SK-N-SH (cell line): ENCODE measurements at regions not wholly inside any gene's neighbourhood (a gene's known extent, or its start where the extent isn't known, plus 50 kb on each side); places are given as distances from the start of the nearest gene placed in this dataset.

Experiments
- CTCF ChIA-PET: fragments of 300-600, 350-600 bp; formaldehyde crosslinking; extraction: SDS; loops from one replicate; lab custom pipeline; 2021; lab: Yijun Ruan, JAX
- POLR2A ChIA-PET: fragments of 350-600 bp; sonication (Branson Sonifier 250); formaldehyde crosslinking; extraction: SDS; loops from one replicate; lab custom pipeline; 2020; ENCODE audit warnings: antibody characterized with exemption, inconsistent platforms; lab: Yijun Ruan, JAX
- DNase-seq: peaks from one replicate; pipeline ENCODE4 v3.0.0; 2012
- H2AFZ ChIP-seq: fragments of 200-600 bp; sonication (generic); 2 replicates; pipeline ENCODE4 v1.8.1; 2016; ENCODE audit warnings: antibody characterized with exemption, mild to moderate bottlenecking, low read depth
- H3F3A ChIP-seq: fragments of 200-600 bp; sonication (generic); replicated peaks from 2 replicates; pipeline ENCODE3; 2016; ENCODE audit warnings: antibody characterized with exemption, mild to moderate bottlenecking; ENCODE audit not compliant: insufficient read depth
- H3K27ac ChIP-seq, 2 experiments: fragments of 200-500 bp in 1 of 2; fragments of 200-600 bp in 1 of 2; sonication (Bioruptor generic) in 1 of 2; sonication (generic), shearing (Covaris generic) in 1 of 2; 2 replicates each; pipeline versions ENCODE4 v1.5.1 to v1.6.1; 2014 to 2016; ENCODE audit warnings: low read depth in 2 of 2, inconsistent platforms in 1 of 2, low read length in 1 of 2, mild to moderate bottlenecking in 1 of 2, mixed read lengths in 1 of 2
- H3K27me3 ChIP-seq: fragments of 200-600 bp; sonication (generic), shearing (Covaris generic); 2 replicates; pipeline ENCODE4 v1.6.1; 2016; ENCODE audit warnings: mixed run types; ENCODE audit not compliant: insufficient read depth
- H3K36me3 ChIP-seq, 2 experiments: fragments of 200-500 bp in 1 of 2; fragments of 200-600 bp in 1 of 2; sonication (Bioruptor generic) in 1 of 2; sonication (generic) in 1 of 2; replicated peaks in 1 of 2; 2 replicates each; pipeline versions ENCODE3 to v1.5.1; 2014 to 2016; ENCODE audit warnings: low read length in 1 of 2, mild to moderate bottlenecking in 1 of 2; ENCODE audit not compliant: insufficient read depth in 2 of 2, control insufficient read depth in 1 of 2
- H3K4me1 ChIP-seq, 2 experiments: fragments of 200-500 bp in 1 of 2; fragments of 200-600 bp in 1 of 2; sonication (Bioruptor generic) in 1 of 2; sonication (generic), shearing (Covaris generic) in 1 of 2; 2 replicates each; pipeline versions ENCODE4 v1.5.1 to v1.6.1; 2014 to 2016; ENCODE audit warnings: low read depth in 1 of 2, low read length in 1 of 2, mixed run types in 1 of 2; ENCODE audit not compliant: insufficient read depth in 2 of 2, control insufficient read depth in 1 of 2
- H3K4me2 ChIP-seq: fragments of 200-600 bp; sonication (generic), shearing (Covaris generic); 2 replicates; pipeline ENCODE4 v1.6.1; 2017; ENCODE audit warnings: mixed run types
- H3K4me3 ChIP-seq, 2 experiments: fragments of 200-500 bp in 1 of 2; fragments of 200-600 bp in 1 of 2; sonication (Bioruptor generic) in 1 of 2; sonication (generic), shearing (Covaris generic) in 1 of 2; 2 replicates each; pipeline versions ENCODE4 v1.5.1 to v1.8.1; 2014 to 2016; ENCODE audit warnings: low read depth in 2 of 2, inconsistent platforms in 1 of 2, low read length in 1 of 2, mild to moderate bottlenecking in 1 of 2, mixed read lengths in 1 of 2, moderate library complexity in 1 of 2
- H3K79me2 ChIP-seq: fragments of 200-600 bp; sonication (generic); 2 replicates; pipeline ENCODE4 v1.8.1; 2017; ENCODE audit warnings: mild to moderate bottlenecking; ENCODE audit not compliant: insufficient read depth
- H3K9ac ChIP-seq: fragments of 200-600 bp; sonication (generic); 2 replicates; pipeline ENCODE4 v1.6.1; 2017; ENCODE audit warnings: mixed run types
- H3K9me2 ChIP-seq: fragments of 200-600 bp; sonication (generic); 2 replicates; pipeline ENCODE4 v1.6.1; 2017; ENCODE audit warnings: mixed run types
- H3K9me3 ChIP-seq: fragments of 200-600 bp; sonication (generic); 2 replicates; pipeline ENCODE4 v1.6.1; 2017; ENCODE audit warnings: mixed run types, mild to moderate bottlenecking, moderate library complexity
- H4K20me1 ChIP-seq: fragments of 200-600 bp; sonication (generic); 2 replicates; pipeline ENCODE4 v1.6.1; 2017; ENCODE audit warnings: mild to moderate bottlenecking, mixed run types; ENCODE audit not compliant: insufficient read depth
- CHD2 ChIP-seq: fragments of 150-350 bp; IDR thresholded peaks from 2 replicates; pipeline ENCODE4 v1.6.1; 2018; ENCODE audit warnings: low read length; ENCODE audit not compliant: partially characterized antibody
- EZH2phosphoT487 ChIP-seq: fragments of 200-600 bp; sonication (generic); IDR thresholded peaks from 2 replicates; pipeline ENCODE4 v1.6.1; 2017; ENCODE audit warnings: low read depth, mixed run types, mild to moderate bottlenecking, antibody characterized with exemption, moderate library complexity, borderline replicate concordance
- GABPA ChIP-seq: IDR thresholded peaks from 2 replicates; pipeline ENCODE4 v1.4.0; 2012; ENCODE audit warnings: low read depth, mild to moderate bottlenecking
- GATA2 ChIP-seq: sonication (generic); formaldehyde crosslinking; IDR thresholded peaks from 2 replicates; pipeline ENCODE4 v1.5.0; 2020; ENCODE audit warnings: mild to moderate bottlenecking, missing genetic modification reagents
- JUND ChIP-seq: IDR thresholded peaks from 2 replicates; pipeline ENCODE4 v1.4.0; 2012
- MEF2A ChIP-seq: IDR thresholded peaks from 2 replicates; pipeline ENCODE4 v1.4.0; 2012; ENCODE audit warnings: low read depth, borderline replicate concordance
- NRF1 ChIP-seq: IDR thresholded peaks from 2 replicates; pipeline ENCODE4 v1.6.1; 2012; ENCODE audit warnings: low read depth, mild to moderate bottlenecking, low read length
- RAD21 ChIP-seq: IDR thresholded peaks from 2 replicates; pipeline ENCODE4 v1.6.1; 2012; ENCODE audit warnings: mild to moderate bottlenecking, low read length
- SMC3 ChIP-seq: IDR thresholded peaks from 2 replicates; pipeline ENCODE4 v1.6.1; 2012; ENCODE audit warnings: low read depth, low read length, improper control_type of control experiment
- TCF12 ChIP-seq: IDR thresholded peaks from 2 replicates; pipeline ENCODE4 v1.4.0; 2012
- WGBS: methylation state at CpG from one replicate; pipeline ENCODE4 v1.1.6; 2017; ENCODE audit warnings: low lambda C conversion rate; 5-methylcytosine and 5-hydroxymethylcytosine counted together
- TF ChIP-seq, protein P1 (sequence below): IDR thresholded peaks from 2 replicates; pipeline ENCODE4 v1.6.1; 2012; ENCODE audit warnings: mild to moderate bottlenecking, low read depth, low read length, moderate library complexity
- TF ChIP-seq, protein P2 (sequence below): fragments of 150-350 bp; IDR thresholded peaks from 2 replicates; pipeline ENCODE4 v1.6.1; 2016; ENCODE audit warnings: mild to moderate bottlenecking, low read depth, low read length
- TF ChIP-seq, protein P3 (sequence below): fragments of 200-600 bp; sonication (generic); IDR thresholded peaks from 2 replicates; pipeline ENCODE4 v1.6.1; 2017; ENCODE audit warnings: antibody characterized with exemption, mild to moderate bottlenecking, moderate library complexity

DNA sequence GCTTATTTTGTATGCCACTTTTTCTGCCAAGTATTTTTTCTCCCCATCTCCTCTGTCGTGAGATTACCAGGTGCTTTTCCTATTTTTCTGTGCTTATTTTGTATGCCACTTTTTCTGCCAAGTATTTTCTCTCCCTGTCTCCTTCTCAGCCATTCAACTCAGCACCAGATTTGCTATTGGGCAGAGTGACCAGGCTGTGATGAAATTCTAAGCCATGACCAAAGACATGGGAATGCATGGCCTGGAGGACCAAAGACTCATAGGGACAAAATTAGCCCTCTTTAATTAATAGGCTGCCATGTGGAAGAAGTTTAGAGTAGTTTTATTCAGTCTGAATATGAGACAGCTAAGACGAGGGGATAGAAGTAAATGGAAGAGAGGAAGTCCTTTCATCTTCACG lies 257.4 kb downstream of the SQOR start (continued):
- TF ChIP-seq, protein P1, sequence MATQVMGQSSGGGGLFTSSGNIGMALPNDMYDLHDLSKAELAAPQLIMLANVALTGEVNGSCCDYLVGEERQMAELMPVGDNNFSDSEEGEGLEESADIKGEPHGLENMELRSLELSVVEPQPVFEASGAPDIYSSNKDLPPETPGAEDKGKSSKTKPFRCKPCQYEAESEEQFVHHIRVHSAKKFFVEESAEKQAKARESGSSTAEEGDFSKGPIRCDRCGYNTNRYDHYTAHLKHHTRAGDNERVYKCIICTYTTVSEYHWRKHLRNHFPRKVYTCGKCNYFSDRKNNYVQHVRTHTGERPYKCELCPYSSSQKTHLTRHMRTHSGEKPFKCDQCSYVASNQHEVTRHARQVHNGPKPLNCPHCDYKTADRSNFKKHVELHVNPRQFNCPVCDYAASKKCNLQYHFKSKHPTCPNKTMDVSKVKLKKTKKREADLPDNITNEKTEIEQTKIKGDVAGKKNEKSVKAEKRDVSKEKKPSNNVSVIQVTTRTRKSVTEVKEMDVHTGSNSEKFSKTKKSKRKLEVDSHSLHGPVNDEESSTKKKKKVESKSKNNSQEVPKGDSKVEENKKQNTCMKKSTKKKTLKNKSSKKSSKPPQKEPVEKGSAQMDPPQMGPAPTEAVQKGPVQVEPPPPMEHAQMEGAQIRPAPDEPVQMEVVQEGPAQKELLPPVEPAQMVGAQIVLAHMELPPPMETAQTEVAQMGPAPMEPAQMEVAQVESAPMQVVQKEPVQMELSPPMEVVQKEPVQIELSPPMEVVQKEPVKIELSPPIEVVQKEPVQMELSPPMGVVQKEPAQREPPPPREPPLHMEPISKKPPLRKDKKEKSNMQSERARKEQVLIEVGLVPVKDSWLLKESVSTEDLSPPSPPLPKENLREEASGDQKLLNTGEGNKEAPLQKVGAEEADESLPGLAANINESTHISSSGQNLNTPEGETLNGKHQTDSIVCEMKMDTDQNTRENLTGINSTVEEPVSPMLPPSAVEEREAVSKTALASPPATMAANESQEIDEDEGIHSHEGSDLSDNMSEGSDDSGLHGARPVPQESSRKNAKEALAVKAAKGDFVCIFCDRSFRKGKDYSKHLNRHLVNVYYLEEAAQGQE: no peak
- TF ChIP-seq, protein P2, sequence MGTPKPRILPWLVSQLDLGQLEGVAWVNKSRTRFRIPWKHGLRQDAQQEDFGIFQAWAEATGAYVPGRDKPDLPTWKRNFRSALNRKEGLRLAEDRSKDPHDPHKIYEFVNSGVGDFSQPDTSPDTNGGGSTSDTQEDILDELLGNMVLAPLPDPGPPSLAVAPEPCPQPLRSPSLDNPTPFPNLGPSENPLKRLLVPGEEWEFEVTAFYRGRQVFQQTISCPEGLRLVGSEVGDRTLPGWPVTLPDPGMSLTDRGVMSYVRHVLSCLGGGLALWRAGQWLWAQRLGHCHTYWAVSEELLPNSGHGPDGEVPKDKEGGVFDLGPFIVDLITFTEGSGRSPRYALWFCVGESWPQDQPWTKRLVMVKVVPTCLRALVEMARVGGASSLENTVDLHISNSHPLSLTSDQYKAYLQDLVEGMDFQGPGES: no peak
- no peak for TF ChIP-seq MEF2A

DNA sequence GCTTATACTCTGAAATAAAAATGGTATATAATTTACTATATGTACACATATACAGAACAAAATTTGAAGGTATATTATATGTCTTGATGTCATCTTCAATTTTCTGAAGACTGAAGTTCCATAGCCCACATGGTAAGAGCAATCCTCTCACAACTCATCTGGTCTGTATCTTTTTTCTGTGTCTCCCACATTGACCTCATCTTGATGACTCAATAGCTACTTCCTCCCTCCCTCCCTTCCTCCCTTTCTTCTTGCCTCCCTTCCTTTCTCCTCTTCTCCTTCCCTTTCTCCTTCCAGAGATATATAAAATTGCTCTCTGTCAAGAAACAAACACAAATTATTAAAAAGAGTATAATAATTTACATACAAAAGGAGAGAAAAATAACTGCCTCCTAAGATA lies 268.5 kb downstream of the SQOR start:
- CTCF ChIA-PET: interaction anchor here (1.0 kb wide), 1 partner anchor 10 kb away, joined by 3 read pairs; no protein-coding TSS in a partner anchor
- no peak for DNase-seq
- TF ChIP-seq RAD21 (no peak), JUND (no peak), TCF12 (no peak)
- TF ChIP-seq, protein P3, sequence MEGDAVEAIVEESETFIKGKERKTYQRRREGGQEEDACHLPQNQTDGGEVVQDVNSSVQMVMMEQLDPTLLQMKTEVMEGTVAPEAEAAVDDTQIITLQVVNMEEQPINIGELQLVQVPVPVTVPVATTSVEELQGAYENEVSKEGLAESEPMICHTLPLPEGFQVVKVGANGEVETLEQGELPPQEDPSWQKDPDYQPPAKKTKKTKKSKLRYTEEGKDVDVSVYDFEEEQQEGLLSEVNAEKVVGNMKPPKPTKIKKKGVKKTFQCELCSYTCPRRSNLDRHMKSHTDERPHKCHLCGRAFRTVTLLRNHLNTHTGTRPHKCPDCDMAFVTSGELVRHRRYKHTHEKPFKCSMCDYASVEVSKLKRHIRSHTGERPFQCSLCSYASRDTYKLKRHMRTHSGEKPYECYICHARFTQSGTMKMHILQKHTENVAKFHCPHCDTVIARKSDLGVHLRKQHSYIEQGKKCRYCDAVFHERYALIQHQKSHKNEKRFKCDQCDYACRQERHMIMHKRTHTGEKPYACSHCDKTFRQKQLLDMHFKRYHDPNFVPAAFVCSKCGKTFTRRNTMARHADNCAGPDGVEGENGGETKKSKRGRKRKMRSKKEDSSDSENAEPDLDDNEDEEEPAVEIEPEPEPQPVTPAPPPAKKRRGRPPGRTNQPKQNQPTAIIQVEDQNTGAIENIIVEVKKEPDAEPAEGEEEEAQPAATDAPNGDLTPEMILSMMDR: no peak
- TF ChIP-seq, all 33 proteins: peak for 0

DNA sequence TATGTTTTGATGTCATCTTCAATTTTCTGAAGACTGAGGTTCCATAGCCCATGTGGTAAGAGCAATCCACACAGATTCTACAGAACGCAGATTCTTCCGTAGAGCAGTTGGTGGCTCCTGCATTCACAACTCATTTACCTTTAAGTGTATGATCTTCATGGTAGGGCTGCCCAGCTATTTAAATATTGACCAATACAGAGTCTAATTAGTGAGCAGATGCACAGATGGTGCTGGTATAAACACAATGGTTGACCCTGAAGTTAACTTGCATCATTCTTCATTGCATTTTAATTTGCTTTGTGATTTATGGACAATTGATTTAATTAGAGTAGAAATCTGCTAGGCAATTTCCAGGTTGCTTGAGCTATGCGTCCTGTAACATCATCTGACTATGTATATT lies 269.2 kb downstream of the SQOR start:
- WGBS: 69% methylated on average over 3 of the region's 3 CpGs
- H3K36me3 ChIP-seq: no peaks in the 10 kb centered on the region
- no peaks in the 10 kb centered on the region for H3K4me1 ChIP-seq
- peaks cover 8% of the 10 kb centered on the region; the same call in 1 of the 2 replicates for H3K9me3 ChIP-seq
- ChIA-PET CTCF (no interaction called here), POLR2A (no interaction called here)
- TF ChIP-seq GATA2 (CRISPR knock-in tag) (no peak), EZH2phosphoT487 (no peak), RAD21 (no peak), GABPA (no peak), NRF1 (no peak), SMC3 (no peak), CHD2 (no peak)
- TF ChIP-seq, protein P2: no peak
- TF ChIP-seq, protein P3: no peak
- no peak overlapping the region for H3K9ac ChIP-seq
- H3K4me3 ChIP-seq: no peak overlapping the region
- H3K9me2 ChIP-seq: no peaks in the 10 kb centered on the region
- no peaks in the 10 kb centered on the region for H4K20me1 ChIP-seq
- no peaks in the 10 kb centered on the region for H3F3A ChIP-seq
- no peak overlapping the region for H2AFZ ChIP-seq
- DNase-seq: no peak
- H3K27me3 ChIP-seq: no peaks in the 10 kb centered on the region
- no peaks in the 10 kb centered on the region for H3K79me2 ChIP-seq
- H3K4me2 ChIP-seq: no peak overlapping the region
- no peak overlapping the region for H3K27ac ChIP-seq

More for the DNA sequence above, 268.5 kb downstream of the SQOR start:
- H3K4me2 ChIP-seq: no peak overlapping the region
- H3K9me2 ChIP-seq: no peaks in the 10 kb centered on the region
- H4K20me1 ChIP-seq: no peaks in the 10 kb centered on the region
- H3F3A ChIP-seq: no peaks in the 10 kb centered on the region
- H3K36me3 ChIP-seq: no peaks in the 10 kb centered on the region
- H3K27ac ChIP-seq: no peak overlapping the region
- 0 out of 2 replicates have a peak, but pooled peaks cover under 1% of the 10 kb centered on the region for H3K9me3 ChIP-seq
- H3K4me3 ChIP-seq: no peak overlapping the region
- no peaks in the 10 kb centered on the region for H3K4me1 ChIP-seq
- no peak overlapping the region for H3K9ac ChIP-seq
- H3K79me2 ChIP-seq: no peaks in the 10 kb centered on the region
- POLR2A ChIA-PET: no interaction called here
- H2AFZ ChIP-seq: no peak overlapping the region
- H3K27me3 ChIP-seq: no peaks in the 10 kb centered on the region
